ENCODE measurements at regions not wholly inside any gene's neighbourhood (a gene's known extent, or its start where the extent isn't known, plus 50 kb on each side); places are given as distances from the start of the nearest gene placed in this dataset.
A peak's percentile ranks its signal among the peaks of the same experiment; 100 is the strongest.
"Not testable (repeated sequence)": the region's sequence is repeated elsewhere in the genome, so short reads cannot be mapped to it uniquely, and the experiment has no call there.

DNA sequence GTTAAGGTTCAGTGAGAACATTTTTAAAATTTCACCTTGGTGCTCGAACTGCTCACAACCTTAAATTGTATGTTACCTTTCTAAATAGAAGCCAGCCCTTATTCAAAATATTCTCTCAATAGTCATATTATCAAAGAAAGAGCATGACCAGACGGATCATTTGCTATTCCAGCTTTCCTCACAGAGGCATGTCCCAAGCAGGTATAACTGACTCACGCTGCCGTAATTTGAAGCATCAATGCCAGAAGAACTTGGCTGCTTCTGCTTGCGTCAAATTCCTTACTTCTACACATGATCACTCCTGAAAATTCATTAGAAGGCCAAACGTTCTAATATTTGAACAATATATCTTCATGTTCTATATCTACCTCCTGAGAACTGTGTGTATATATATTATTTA, 69.5 kb upstream of the VGLL4 start:
- no peak for ATAC-seq
- no peak for DNase-seq (ENCODE audit: low spot score)

DNA sequence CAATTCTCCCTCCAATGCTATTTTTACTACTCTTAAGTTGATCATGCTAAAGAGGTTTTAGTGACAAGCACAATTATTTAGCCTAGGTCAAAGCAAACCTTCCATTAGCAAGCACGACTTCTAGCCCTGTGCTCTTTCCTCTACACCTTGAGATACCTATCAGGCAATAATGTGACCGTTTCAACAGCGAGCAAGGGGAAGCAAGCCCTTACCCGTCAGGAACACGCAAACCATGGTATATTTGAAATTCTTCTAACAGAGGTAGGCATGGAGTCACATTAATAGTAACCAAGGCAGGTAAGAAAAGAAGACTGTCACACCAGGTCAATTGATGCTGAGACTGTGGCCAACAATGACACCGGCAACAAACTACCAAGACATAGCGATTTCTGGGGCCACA, 68.9 kb upstream of the VGLL4 start:
- no peak for DNase-seq (ENCODE audit: low spot score)
- no peak for ATAC-seq

DNA sequence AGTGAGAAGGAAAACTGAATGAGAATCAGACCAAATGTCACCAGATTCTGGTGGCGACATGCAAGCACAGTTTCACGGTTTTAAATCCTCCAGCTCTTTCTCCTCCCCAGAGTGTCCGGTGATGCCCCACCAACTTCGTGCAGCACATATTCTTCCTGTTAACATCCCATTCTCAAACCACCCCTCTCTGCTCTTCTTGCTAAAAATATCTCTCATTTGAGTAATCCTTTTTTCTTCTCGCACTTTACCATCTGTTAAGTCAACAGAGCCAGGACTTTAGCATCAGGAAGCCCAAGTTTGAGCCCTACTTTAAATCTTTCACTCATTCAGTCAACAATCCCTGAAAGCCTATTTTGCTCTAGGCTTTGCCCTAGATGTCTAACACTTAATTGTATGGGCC, 68.2 kb upstream of the VGLL4 start:
- no peak for ATAC-seq
- DNase-seq (ENCODE audit: low spot score) = no peak

DNA sequence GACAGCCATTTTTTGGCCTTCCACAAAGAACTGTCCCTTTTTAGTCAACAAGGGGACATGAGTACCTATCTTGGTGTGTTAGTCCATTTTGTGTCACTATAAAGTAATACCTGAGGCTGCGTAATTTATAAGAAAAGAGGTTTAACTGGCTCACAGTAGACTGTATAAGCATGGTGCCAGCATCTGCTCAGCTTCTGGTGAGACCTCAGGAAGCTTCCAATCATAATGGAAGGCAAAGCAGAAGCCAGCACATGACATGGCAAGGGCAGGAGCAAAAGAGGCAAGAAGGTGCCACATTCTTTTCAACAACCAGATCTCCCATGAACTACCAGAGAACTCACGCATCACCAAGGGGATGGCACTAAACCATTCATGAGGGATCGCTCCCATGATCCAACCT, 66.1 kb upstream of the VGLL4 start:
- ATAC-seq = no peak
- no peak for DNase-seq (ENCODE audit: low spot score)

DNA sequence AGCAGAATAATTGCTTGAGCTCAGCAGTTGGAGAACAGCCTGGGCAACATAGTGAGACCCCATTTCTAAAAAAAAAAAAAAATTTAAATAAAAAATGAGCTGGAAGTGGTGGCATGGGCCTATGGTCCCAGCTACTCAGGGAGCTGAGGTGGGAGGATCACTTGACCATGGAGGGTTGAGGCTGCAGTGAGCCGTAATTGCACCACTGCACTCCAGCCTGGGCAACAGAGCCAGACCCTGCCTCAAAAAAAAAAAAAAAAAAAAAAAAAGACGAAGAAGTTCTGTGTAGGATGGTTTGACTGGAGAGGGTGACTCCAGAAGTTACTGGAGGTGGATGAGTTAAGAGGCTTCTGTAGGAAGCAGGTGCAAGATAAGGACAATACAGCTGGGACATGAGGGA, 63.4 kb upstream of the VGLL4 start:
- DNase-seq (ENCODE audit: low spot score); ATAC-seq: not testable (repeated sequence)

DNA sequence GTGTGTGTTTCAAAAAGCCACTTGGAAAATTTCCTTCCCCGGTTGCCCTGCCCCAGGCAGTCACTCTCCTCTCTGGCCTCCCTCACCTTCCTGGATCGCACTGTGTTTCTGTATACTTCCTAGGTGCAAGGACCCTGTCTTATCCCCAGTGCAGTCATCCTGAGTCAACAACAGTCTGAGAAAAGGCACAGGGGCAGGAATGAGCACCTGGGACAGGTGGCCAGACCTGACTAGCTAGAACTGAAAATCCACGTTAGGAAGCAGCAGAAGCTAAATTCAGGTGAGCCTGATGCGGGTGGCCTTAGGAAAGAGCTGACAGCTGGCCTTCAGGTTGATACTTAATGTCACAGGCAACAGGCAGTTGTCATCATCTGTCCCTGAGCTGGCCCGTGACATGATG, 62.9 kb upstream of the VGLL4 start:
- no peak for ATAC-seq
- DNase-seq (ENCODE audit: low spot score) = no peak

DNA sequence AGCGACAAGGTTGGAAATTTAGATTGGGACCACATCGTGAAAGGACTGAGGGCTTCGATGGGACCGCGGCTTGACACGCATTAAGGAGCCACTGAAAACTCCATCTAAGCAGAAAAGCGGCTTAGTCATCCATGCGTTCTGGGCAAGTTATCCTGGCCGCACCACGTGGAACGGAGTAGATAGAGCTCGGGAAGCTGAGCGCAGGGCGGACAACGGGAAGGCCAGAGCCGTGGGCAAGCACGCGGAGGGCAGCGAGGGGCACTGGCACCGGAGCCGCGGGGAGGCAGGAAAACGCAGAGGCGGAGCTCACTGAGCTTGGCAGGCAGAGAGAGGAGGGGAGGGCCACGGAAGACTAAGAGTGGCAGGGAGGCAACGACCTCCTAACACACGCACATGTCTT, 61.3 kb upstream of the VGLL4 start:
- peak; percentile 44 for ATAC-seq
- no peak for DNase-seq (ENCODE audit: low spot score)

DNA sequence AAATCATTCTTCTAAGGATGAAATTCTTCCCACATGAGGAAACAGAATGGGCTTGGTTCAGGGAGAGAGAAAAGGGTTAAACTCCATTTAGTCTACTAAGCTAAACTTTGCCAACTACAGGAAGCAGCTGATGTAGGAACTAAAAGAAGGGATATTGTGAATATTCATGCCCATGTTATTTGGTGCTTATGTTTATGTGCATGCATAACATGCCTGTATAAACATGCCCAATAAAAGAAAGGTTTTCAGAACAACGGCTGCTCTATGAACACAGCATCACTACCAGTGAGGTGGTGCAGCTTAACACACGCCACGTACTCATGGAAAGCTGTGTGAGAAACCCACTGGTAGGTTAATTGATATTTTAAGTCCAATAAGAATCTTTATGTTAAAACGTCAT, 59.4 kb upstream of the VGLL4 start:
- ATAC-seq (no peak), DNase-seq (ENCODE audit: low spot score) (no peak)

DNA sequence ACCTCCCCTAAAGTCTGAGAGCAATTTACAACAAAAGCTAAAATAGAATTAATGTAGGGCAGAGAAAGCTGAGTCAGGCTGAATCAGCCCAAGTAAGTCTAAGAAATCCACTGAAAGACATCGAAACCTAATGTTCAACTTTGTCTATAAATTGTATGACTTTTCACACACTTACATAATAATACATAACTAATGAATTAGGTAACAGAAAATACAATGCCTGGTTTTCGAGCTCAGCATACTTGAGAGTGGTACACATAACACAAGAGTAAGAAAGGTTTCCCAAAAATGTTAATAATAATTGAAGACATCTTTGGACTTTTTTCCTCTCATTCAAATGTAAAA, 55.3 kb upstream of the VGLL4 start:
- ATAC-seq = no peak
- DNase-seq (ENCODE audit: low spot score) = no peak

DNA sequence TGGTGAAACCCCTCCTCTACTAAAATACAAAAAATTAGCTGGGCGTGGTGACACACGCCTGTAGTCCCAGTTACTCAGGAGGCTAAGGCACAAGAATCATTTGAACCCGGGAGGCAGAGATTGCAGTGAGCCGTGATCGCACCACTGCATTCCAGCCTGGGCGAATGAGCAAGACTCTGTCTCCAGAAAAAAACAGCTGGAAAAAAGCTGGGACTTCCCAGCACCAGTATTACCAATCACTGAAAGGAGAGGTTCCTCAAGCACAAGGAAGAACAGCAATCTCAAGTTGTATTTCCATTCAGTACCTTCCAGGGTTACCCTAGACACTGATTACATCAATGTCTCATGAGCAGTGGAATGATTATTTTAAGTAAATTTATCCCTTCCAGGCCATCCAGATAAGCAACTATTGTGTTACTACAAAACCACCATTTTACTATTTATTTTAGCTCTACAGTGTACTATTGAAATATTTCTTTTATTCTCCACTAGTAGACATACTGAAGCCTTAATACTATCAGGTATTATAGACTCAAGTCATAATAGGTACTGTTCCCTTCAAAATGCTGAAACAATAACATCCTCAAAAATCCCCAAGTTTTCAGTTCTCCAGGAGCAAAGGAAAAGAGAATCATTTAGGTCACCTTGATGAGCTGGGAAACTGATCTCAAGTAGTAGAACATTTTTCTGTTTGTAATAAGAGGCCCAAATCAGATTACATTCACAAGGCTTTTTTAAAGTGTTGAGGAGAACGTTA, 54.8 kb upstream of the VGLL4 start:
- no peak for DNase-seq (ENCODE audit: low spot score)
- no peak for ATAC-seq

DNA sequence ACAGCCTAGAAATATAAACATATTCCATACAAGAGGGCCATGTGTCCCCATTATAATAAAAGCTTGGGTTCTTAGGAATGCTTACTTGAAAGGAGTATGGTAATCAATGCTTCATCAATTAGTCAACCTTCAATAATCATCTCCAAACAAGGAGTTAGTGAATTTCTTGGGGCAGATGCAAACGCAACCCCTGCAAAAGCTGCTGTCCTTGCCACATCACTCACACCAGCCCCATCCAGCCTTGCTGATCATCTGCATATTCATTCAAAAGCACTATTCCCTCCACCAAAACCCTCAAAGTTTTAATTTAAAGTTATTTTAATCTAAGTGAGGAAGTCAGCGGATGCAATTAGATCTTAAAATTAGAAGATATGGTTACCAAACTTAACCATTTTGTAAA, 54.0 kb upstream of the VGLL4 start:
- no peak for ATAC-seq
- DNase-seq (ENCODE audit: low spot score) = no peak

DNA sequence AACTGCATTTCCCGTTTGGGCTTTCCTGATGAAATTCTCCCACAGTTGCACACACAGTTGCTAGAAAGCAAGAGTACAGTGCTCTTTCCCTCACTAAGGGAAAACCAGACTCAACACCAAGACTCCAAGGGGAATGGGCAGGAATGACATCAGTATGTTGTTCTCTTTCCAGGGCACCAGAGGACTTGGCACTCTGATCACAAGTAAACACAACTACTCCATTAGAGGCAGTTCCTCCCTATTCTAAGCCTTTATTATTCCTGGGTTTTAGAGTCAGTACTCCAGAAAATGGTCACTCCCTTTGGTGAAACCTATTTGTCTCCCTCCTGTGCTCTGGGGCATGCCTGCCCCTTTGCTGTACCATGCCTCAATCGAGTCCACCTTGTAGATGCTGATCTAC, 52.3 kb upstream of the VGLL4 start:
- ATAC-seq (no peak), DNase-seq (ENCODE audit: low spot score) (no peak)
